ENCODE measurements at regions not wholly inside any gene's neighbourhood (a gene's known extent, or its start where the extent isn't known, plus 50 kb on each side); places are given as distances from the start of the nearest gene placed in this dataset.

DNA sequence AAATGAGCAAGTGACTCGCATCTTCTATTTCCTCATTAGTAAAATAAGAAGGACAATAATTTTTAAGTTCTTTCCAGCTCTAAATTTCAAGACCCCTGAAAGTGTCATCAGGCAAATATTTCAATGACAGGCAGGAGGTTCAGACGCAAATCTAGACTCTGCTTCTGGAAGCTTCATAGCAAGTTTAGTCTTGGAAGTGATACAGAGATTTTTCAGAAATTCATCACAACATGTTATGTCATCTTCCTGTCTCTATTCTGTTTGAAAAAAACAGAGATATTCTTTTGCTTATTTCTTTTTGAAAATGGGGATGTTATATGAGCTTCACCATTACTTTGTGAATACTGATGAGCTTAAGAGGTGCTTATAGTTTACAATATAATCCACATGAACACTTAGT is 74.0 kb downstream of the C3orf85 start:
- no peak for DNase-seq (ENCODE audit: low spot score)

DNA sequence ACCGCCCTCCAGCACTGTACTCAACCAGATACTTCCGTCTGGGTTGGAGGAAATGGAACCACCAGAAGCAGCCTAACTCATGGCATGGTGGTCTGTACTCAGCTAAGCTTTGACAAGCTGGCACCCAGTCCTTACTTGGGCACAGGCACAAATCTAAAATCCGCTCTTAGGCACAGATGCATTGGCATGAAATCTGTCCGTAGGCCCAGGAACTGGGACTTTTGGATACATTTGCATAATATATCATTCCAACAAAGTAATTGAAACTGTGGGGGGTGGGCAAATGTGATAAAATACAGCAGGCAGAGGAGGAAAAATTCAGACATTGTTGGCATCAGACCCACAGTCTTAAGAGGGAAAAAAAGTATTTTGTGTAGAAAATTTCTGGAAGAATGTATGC is 75.4 kb downstream of the C3orf85 start:
- DNase-seq (ENCODE audit: low spot score): no peak

GRCh38 chr3:109213321-109213720 is 76.8 kb downstream of the C3orf85 start:
- DNase-seq (ENCODE audit: low spot score): no peak

GRCh38 chr3:109224333-109224732 is 87.8 kb downstream of the C3orf85 start:
- peak; percentile 13 for DNase-seq (ENCODE audit: low spot score)

- DNase-seq (ENCODE audit: low spot score): no peak
Observed at GRCh38 chr3:109225516-109225915, 89.0 kb downstream of the C3orf85 start.

- DNase-seq (ENCODE audit: low spot score): no peak
Observed at GRCh38 chr3:109228391-109229080, 87.8 kb downstream of the DPPA2 start.

DNA sequence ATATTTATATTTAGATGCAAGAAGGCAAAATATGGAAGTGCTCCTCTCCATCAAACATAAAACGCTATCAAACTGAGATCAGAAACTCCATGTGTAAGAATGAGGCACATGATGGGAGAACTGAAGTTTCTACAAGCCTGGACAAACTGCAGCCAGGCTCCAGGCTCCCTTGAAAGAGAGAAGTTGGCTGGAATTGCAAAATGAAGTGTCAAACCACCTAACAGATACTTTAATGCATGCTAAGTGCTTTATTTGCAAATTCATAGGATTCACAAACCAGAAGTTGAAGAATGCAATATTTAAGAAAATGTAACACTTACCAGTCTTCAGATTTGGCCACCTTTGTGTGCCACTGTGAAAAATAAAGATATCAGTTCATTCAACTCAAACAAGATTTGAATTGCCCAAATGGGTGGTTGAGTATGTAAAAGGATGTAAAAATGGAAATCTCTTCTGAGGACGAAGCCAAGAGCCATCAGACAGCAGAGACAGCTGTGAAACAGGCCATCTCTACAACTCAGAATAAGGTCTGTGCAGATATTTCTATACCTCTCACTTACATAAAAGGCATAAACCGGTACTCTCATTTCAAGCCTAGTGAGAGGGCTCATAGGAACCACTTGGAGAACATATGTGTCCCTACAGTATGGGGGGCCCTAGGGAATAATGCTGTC is 87.0 kb downstream of the DPPA2 start:
- DNase-seq (ENCODE audit: low spot score): no peak

DNA sequence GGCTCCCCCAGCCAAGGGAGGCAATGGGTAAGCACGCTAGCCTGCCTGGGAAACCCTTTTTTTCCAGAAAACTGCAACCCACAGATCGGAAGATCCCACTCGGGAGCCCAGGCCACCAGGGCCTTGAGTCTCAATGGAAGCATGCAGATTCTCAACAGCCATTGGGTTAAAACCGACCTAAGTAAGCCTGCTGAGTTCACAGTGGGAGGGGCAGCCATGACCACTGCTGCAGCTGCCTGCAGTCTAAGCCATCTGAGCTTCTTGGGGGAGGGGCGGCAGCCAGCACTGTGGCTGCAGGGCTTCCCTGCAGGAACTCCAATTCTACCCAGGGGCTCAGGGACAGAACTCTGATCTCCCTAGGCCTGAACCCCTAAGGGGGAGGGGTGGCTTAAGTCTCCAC is 82.0 kb downstream of the DPPA2 start:
- no peak for DNase-seq (ENCODE audit: low spot score)

- DNase-seq (ENCODE audit: low spot score): no peak
Observed at GRCh38 chr3:109241459-109242186, 74.7 kb downstream of the DPPA2 start.

- DNase-seq (ENCODE audit: low spot score): no peak
Observed at GRCh38 chr3:109242187-109242523, 74.2 kb downstream of the DPPA2 start.
